ENCODE measurements at regions not wholly inside any gene's neighbourhood (a gene's known extent, or its start where the extent isn't known, plus 50 kb on each side); places are given as distances from the start of the nearest gene placed in this dataset.

DNA sequence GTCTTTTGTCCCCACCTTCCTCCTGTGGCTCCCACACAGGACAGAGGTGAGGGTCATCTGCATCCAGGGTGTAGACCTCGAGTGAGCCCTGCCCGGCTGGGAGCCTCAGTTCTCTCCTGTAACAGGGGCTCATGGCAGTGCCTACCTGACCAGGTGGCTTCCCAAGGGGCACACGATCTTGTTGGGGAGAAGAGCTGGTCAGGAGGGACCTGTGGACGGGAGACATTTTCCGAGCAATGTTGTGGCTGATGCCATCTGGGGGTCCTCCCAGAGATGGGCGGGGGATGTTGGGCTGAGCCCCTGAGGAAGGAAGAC, 51.9 kb downstream of the CEBPB start:
- DNase-seq (ENCODE audit: low read depth in 2 of 2): no peak

DNA sequence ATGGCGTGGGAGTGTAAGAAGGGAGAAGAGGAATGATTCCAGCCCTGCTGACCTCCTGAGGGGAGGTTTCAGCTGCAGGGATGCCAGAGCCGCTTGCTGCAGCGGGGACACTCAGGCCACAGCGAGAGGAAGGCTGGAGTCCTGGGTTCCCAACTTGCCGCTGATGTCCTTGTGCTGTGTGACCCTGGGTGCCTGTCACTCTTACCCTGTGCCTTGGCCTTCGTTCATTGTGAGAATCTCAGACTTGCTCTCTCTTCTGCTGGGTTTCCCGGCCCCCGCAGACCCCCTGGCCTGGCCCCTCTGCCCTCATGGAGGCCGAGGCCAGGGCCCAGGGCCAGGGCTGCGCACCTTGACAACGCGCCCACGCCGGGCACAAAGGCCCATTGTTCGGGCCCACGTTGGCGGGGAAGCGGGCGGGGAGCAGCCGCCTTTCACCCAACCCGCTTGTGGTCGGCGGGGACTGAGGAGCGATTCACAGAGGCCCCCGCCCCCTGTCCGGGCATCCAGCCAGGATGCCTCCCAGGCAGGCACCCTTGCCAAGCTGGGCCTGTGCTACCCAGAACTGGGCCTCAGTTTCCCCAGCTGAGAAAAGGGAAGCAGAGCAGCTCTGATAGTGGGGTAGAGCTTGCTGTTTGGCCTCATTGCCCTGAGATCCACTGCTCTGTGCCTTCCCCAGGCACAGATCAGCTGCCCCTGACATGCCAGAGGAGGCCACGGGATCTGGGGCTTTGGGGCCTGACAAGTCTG, 52.4 kb downstream of the CEBPB start:
- DNase-seq (ENCODE audit: low read depth in 2 of 2): no peak

DNA sequence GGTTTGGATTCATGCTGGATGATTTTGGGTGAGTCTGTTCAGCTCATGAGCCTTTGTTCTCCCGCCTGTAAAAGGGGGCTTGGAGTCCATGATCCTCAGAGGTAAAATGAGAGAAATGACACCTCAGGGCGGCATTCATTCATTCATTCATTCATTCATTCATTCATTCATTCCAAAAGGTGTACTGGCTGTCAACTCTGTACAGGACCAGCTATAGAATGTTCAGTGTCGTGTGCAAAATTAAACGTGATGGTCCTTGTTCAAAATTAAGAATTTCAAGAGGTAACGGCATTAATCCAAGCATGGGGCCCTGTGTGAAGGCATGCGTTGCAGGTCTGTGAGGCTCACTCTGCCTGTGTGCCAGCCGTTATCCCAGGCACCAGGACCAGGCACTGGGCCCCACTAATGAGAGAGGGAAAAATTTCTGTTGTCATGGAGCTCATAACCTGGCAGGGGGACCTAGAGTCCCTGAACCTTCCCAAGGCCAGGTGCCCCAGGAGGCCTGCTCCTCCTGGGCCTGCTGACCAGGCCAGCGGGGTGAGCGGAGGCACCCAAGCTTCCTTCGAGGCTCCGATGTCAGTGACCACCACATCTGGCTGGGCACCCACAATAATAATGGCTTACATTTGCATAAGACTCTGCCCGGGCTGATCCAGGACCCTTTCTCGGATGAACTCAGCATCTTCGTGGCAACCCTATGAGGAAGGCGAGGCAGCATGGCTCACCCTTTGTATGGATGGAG, 53.2 kb downstream of the CEBPB start:
- no peak for DNase-seq (ENCODE audit: low read depth in 2 of 2)

DNA sequence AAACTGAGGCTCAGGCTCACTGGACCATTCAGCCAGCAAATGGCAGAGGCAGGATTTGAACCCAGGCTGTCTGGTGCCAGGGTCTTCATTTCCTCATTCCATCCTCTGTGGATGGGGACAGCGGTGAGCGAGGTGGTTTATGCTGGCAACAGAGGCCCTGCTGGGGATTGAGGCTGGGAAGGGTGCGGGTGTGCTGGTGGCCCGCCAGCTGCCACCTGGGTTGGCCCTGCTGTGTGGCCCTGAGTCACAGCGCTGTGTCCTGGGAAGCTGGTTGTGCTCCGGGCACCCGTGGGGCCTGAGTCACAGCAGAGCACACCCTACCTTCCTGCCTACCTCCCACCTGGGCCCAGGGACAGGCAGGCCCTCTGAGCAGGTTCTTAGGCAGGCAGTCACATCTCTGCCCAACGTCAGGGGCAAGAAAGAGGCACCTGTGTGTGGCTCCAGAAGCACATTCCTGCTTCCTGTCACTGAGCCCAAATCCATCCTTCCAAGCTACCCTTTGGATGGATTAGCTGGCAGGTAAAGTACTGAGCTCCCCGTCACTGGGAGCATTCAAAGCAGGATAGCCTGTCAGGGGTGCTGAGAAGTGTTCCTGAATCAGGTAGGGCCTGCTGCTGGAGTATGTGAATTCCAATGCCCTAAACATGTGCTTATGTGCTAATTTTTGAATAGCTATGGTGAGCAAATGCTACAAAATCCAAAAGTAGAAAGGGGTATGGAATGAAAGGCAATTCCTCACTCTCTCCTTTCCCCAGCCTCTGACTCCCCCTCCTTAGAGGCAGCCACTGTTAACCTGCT, 53.9 kb downstream of the CEBPB start:
- DNase-seq (ENCODE audit: low read depth in 2 of 2): no peak

DNA sequence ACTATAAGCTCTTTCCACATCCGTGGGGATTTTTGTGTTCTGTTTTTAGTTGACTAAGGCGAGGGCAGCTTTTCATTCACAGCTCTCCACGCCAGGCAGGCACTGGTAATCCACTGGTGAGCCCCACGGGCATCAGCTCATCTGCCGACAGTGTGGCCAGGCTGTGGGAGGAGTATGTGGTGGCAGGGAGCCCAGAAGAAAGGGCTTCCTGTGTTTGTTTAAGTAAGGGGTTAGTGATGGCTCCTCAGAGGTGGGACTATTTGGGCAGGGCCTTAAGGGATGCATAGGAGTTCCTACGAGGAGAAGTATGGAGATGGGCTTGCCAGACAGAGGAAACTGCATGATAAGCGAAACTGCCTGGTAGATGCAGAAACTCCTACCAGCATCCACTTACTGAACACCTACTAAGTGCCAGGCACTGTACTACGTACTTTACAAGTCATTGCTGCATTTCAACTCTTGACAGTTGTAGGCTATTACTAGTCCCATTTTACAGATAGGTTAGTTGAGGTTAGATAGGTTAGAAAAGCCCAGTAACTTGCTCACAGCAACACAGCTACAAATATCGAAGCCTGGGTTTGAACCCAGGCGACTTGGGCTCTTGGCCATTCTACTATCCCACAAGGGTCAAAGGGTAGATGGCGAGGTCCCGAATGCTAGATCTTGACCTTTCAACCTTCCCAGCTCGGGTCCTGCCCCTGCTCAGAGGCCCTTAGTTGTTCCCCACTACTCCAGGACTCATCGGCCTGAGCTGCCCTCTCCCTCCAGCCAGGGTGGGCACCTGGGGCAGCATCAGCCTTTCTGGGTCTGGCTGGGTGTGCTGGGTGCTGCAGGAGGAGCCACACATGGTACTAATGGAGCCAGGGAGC, 55.1 kb downstream of the CEBPB start:
- no peak for DNase-seq (ENCODE audit: low read depth in 2 of 2)

DNA sequence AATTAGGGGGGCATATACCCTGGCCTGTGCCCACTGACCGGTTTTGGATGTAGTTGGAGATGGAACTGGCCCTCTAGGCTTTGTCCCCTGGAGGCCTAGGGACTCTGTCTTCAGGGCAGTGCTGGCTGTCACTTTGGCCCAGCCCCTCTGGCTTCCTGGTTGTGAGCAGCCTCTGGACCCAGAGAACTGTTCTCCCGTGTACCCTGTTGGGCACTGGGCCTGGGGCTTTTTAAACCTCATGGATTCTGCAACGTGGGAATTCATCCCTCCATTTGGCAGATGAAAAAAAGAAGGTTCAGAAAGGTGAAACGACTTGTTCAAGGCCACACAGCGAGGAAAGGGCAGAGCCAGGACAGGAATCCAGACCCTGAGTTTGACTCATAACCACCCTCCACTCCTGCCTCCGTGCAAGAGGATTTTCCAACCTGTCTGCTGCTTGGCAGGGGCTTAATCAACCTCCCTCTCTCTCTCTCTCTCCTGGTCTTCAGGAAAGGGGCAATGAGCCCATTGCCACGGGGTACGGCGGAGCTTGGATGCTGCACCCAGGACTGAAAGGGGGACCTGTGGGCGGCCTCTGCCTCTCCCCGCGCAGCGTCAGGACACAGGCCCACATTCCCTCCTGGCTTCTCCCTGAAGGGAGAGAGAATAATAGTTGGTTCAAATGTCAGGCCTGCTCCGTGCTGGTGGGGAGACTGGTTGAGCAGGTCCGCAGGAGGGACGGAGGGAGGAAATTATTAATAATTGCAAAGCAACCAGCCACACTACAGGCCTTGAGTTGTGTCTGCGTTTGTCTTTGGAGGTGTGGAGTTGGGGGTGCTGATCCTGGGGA, 56.0 kb downstream of the CEBPB start:
- DNase-seq (ENCODE audit: low read depth in 2 of 2): no peak

DNA sequence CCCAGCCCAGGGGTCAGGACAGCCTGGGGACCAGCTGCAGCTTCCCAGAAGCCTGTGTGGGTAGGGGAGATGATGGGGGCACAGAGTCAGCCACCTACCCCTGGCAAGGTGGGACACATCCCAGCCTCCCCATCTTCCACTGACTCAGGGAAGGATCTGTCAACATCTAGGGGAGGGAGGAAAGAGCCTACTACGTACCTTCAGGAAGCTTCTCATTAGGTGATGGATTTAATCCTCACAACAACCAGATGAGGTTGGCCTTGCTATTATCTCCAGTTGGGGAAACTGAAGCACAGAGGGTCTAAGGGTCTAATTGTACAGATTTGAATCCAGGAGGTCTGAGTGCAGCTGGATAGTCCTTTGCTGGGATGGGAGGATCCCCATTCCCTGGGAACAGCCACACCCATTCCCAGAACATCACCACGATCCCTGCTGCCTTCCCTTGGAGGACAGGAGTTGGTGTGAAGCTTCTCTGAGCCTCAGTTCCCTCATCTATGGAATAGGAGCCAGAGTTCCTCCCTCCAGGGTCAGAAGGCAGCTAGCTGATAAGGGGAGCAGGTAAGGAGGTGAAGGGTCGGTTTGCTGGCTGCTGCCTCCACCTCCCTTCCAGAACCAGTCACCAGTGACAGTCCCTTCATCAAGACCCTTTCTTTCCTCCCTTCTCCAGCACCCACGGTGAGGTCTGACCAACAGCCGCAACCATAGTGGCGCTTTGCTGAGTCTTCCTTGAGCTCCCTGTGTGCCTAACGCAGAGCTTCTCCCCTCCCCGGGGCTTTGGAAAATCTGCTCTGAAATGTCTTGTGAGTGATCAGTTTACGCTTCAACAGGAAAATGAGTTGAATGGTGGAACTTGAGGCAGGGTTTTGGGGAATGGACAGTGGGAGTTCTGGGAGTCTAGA, 56.8 kb downstream of the CEBPB start:
- DNase-seq (ENCODE audit: low read depth in 2 of 2): no peak

DNA sequence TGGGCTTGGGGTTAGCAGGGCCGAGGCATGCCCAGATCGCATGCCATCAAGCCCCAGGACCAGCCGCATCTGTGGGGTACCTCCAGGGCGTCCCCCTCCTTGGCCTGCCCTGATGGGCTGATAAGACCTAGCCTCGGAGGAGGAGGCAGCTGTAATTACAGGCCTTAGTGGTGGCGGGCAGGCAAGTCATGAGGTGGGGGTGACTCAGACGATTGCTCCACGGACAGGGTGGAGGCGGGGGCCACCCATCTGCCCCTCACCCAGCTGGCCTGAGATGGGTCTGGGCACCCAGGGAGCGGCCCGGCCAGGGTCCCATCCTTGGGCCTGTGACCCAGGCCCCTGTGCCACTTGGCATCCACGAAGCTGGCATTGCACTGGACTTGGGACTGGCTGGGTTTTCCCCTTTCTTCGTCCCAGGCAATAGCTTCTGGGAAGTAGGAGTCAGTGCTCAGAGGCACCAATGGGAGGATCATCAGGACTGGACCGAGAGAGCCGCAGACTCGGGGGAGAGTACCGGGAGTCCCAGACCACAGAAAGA, 57.5 kb downstream of the CEBPB start:
- no peak for DNase-seq (ENCODE audit: low read depth in 2 of 2)

DNA sequence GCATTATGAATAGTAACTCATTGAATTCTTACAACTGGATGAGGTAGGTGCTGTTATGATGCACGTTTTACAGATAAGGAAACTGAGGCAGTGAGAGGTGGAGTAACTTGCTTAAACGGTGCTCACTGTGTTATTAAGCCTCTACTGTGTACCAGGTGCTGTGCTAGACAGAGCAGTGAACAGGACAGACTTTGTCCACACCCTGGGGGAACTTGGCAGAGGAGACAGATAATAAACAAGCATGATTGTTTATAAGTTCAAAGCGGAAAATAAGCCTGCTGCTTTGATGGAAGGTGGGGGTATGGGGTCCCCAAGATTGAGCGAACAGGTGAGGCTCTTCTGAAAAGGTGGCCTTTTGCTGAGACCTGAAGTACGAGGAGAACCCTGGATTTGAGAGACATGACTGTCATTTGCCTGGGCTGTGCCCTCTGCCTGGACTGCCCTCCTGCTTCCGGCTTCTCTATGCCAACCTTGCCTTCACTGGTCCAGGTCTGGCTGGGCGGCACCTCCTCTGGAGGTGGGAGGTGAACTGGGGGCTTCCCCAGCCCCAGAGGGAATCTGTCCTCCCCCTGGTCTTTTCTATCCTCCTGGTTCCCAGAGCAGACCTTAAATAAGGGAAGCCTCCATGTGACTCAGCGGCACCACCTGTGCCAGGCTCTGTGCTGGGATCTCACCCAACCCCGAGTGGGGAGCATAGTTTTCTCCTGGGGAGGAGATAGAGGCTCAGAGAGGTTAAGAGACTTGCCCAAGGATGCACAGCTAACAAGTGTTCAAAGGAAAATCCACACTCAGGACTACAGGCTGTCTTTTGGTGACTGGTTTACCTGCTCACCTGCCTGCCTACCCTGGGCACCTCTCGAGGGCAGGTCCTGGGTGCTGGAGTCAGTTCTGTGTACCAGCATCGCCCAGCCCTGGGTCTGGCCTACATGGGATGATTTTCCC, 59.1 kb downstream of the CEBPB start:
- DNase-seq (ENCODE audit: low read depth in 2 of 2): no peak

DNA sequence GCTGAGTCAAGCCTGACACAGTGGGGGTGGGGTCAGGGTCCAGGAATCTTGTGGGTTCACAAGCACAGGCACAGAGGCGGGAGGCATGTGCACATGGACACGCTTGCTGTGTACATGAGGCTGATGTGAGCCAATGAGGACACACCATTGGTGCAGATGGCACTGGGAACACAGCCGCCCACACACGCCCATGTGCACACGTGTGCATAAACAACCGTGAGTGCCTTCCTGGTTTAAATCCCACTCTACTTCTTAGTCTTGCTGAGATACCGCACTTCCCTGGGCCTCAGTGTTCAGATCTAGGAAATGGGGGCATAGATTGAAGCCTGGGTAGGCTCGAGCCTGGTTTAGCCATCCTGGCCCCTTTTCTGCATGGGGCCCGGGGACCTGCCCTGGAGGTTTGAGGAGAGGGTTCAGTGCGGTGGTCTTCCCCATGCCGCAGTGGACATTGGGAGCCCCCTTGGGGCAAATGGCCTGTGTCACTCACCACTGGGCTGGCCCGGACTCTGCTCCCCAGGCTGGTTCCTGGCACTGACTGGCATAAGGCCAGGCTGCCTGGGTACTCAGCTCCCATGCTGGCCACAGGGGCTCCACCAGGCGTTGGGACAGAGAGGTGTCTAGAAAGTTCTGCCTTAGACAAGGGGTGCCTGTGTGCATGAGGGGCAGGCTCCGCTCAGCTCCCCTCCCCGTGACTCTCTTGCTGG, 60.2 kb downstream of the CEBPB start:
- no peak for DNase-seq (ENCODE audit: low read depth in 2 of 2)

DNA sequence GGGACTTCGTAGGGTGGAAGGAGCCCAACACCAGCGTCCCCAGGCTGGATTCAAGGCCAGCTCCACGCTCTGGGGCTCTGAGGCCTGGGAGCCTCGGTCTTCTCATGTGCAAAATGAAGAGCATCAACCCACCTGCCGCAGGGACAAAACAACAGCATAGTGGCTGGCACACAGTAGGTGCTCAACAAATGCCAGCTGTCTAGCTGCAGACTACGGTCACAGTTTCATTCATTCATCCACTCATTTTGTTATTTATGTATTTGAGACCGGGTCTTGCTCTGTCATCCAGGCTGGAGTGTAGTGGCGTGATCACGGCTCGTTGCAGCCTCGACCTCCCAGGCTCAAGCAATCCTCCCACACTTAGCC, 60.7 kb downstream of the CEBPB start:
- DNase-seq (ENCODE audit: low read depth in 2 of 2): no peak

DNA sequence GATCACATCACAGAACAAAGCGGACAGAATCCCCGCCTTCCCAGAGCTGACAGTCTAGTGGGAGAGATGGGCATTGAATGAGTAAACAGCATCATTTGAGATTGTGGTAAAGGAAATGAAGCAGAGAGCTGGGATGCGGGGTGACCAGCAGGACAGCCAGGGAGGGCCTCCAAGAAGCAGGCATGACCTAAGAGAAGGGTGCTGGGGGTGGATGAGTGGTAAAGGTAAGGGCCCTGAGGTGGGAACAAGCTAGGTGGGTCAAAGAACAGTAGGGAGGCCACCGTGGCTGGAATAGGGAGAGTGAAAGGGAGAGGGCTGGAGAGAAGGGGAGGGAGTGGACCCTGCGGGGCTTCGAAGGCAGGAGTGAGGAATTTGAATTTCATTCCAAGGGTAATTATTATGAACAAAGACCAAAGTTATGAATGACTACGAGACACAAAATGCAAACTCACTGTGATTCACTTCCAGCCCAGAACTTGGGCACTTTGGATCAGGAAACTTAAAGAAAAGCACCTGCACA, 61.4 kb downstream of the CEBPB start:
- DNase-seq (ENCODE audit: low read depth in 2 of 2): no peak

DNA sequence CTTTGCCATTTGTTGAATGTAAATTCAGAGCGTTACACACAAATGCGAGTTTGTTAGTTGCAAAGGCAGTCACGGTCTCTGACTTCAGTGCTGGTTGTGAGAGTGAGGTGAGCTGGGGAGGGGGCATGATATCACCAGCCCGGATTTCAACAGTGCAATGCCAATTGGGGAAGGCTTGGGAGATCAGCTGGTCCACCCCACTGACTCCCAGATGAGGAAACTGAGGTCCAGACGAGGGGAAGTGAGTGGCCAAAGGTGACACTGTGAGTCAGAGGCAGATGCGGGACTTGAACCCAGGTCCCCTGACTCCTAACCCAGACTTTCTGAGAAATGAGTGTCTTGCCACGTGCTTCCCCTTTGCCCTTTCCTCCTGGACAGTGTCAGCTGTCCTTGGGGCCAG, 62.1 kb downstream of the CEBPB start:
- DNase-seq (ENCODE audit: low read depth in 2 of 2): no peak

DNA sequence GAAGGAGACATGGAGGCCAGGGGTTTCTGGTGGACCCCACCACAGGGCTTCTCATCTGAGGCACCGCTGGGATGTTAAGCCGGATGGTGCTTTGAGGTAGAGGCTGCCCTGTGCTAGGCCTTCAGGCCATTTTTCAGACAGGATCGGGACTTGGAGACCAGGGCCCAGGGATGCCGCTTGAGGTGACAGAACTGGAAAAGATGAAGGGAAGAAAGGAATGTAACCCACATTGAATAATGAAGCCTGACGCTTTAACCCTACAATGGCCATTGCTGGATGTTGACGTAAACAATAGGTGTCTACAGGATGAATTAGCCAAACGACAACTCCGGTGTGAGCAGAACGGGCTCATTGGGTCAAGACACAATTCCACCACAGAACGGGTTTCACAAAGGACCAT, 62.5 kb downstream of the CEBPB start:
- DNase-seq (ENCODE audit: low read depth in 2 of 2): no peak

DNA sequence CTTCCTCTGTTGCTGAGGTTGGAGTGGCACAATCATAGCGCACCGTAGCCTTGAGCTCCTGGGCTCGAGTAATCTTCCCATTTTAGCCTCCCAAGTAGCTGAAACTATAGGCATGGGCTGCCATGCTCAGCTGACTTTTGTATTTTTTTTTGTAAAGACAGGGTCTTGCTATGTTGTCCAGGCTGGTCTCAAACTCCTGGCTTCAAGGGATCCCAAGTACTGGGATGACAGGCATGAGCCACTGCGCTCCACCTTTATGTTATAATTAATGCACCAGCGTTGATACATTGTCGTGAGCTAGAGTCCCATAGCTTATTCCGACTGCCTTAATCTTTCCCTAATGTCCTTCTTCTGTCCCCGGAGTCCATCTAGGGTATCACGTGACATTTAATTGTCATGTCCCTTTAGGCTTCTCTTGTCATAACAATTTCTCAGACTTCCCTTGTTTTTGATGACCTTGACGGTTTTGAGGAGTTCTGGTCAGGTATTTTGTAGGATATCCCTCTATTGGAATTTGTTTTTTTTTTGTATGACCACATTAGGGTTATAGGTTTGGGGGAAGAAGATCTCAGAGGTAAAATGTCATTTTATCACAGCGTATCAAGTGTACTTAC, 63.9 kb downstream of the CEBPB start:
- no peak for DNase-seq (ENCODE audit: low read depth in 2 of 2)

DNA sequence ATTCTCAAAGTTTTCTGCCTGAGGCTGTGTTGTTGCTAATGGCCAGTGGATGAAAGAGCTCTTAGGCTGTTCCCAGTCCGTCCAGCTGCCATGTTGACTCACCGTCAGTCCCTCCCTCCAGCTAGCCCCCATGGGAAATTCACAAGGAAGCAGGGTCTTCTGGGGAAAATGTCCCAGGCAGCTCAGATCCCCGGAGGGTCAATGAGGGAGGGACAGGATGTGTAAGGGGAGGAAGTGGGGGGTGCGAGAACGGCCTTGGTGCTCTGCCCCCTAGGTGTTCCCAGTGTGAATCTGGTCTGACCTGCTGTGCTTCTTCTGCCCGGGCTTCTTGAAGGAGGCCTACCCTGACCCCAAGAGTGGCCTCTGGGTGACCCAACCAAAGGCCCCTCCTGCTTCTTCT, 65.9 kb downstream of the CEBPB start:
- DNase-seq (ENCODE audit: low read depth in 2 of 2): no peak

DNA sequence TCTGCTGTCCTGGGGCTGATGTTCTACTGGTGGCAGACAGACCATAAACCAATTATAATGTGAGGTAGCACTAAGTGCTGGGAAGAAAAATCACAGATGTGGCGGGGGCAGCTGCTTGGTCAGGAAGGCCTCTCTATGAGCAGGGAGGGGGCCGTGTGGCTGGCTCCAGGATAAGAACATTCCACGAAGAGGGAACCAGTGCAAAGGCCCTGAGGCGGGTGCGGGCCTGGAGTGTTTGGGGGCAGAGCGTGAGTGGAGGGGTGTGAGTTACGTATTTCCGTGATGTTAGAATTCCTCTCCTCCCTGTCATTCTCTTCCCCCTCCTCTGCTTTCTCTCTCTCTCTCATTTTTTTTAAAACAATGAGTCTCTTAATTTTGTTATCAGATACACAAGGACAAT, 67.2 kb downstream of the CEBPB start:
- DNase-seq (ENCODE audit: low read depth in 2 of 2): no peak

Measured in stimulated activated CD8-positive, alpha-beta memory T cell treated with anti-CD3 and anti-CD28 coated beads, Interleukin-7, amount 100 ng/mL, for 1 hour (primary cell).